Right atrium auricular region (tissue), 2 donors: ENCODE measurements at regions not wholly inside any gene's neighbourhood (a gene's known extent, or its start where the extent isn't known, plus 50 kb on each side); places are given as distances from the start of the nearest gene placed in this dataset.
"Not testable (repeated sequence)": the region's sequence is repeated elsewhere in the genome, so short reads cannot be mapped to it uniquely, and the experiment has no call there.

Experiments used
- DNase-seq: peaks from one replicate; pipeline ENCODE4 v3.0.0-alpha.2; 2019; ENCODE audit warnings: low spot score
- H3K27ac ChIP-seq, 2 donors: fragments of 200-600 bp; sonication (generic); 1 replicate in 1 of 2; 2 replicates in 1 of 2; pipeline ENCODE4 v1.5.1; 2016 to 2019
- H3K27me3 ChIP-seq, 2 donors: fragments of 200-600 bp; sonication (generic); one replicate each; pipeline versions ENCODE4 v1.5.1 to v1.6.0; 2017 to 2019
- H3K36me3 ChIP-seq: fragments of 200-600 bp; sonication (generic); one replicate; pipeline ENCODE4 v1.5.1; 2016
- H3K4me1 ChIP-seq, 2 donors: fragments of 200-600 bp; sonication (generic); one replicate each; pipeline versions ENCODE4 v1.5.1 to v1.6.0; 2017 to 2019
- H3K4me3 ChIP-seq, 2 donors: fragments of 200-600 bp; sonication (generic); 1 replicate in 1 of 2; 2 replicates in 1 of 2; pipeline ENCODE4 v1.5.1; 2017 to 2019; ENCODE audit warnings: mild to moderate bottlenecking in 1 of 2, moderate library complexity in 1 of 2
- H3K9me3 ChIP-seq, 2 donors: fragments of 200-600 bp; sonication (generic); one replicate each; pipeline ENCODE4 v1.5.1; 2019
- CTCF ChIP-seq, 2 donors: fragments of 200-600 bp; sonication (generic); IDR thresholded peaks; one replicate each; pipeline ENCODE4 v1.5.1; 2019; ENCODE audit warnings: antibody characterized with exemption in 2 of 2

GRCh38 chr19:56912401-56913112 is 72.0 kb upstream of the PEG3 start:
- H3K4me1 ChIP-seq = no peaks in the 10 kb centered on the region
- no peaks in the 10 kb centered on the region for H3K27me3 ChIP-seq
- H3K9me3 ChIP-seq = no peaks in the 10 kb centered on the region
- TF ChIP-seq CTCF (IDR thresholded peaks at IDR 0.05) = no peak
- H3K36me3 ChIP-seq = no peaks in the 10 kb centered on the region
- H3K4me3 ChIP-seq = no peak overlapping the region
- DNase-seq = no peak
- H3K27ac ChIP-seq = no peak overlapping the region

GRCh38 chr19:56913113-56913455 is 72.6 kb upstream of the PEG3 start:
- H3K27ac ChIP-seq, H3K9me3 ChIP-seq, H3K27me3 ChIP-seq, H3K4me1 ChIP-seq, DNase-seq, H3K36me3 ChIP-seq, H3K4me3 ChIP-seq: not testable (repeated sequence)

DNA sequence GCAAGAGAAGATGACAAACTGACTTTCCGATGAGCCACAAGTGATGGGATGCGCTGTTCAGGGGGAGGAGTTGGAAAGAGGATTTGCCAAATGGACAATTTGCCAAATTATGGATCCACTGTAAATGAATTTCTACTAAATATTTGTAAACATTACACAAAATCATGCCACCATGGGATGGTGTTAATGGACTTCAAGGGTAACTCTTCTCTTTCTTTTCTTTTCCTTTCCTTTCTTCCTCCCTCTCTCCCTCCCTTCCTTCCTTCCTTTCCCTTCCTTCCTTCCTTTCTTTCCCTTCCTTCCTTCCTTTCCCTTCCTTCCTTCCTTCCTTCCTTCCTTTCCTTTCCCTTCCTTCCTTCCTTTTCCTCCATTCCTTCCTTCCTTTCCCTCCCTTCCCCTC is 76.0 kb upstream of the PEG3 start:
- Histone ChIP-seq H3K27ac (no peak overlapping the region), H3K9me3 (no peaks in the 10 kb centered on the region), H3K36me3 (no peaks in the 10 kb centered on the region), H3K4me1 (no peaks in the 10 kb centered on the region), H3K4me3 (no peak overlapping the region), H3K27me3 (no peaks in the 10 kb centered on the region)
- DNase-seq = no peak
- TF ChIP-seq CTCF (IDR thresholded peaks at IDR 0.05) = no peak

GRCh38 chr19:56917529-56917928 is 77.0 kb upstream of the PEG3 start:
- Histone ChIP-seq H3K9me3 (no peaks in the 10 kb centered on the region), H3K27me3 (no peaks in the 10 kb centered on the region)

GRCh38 chr19:56917998-56918397 is 77.5 kb upstream of the PEG3 start:
- H3K4me1 ChIP-seq = no peaks in the 10 kb centered on the region
- no peak for DNase-seq
- TF ChIP-seq CTCF (IDR thresholded peaks at IDR 0.05) = no peak
- no peak overlapping the region for H3K4me3 ChIP-seq
- no peak overlapping the region for H3K27ac ChIP-seq
- peaks cover 0 to under 1% of the 10 kb centered on the region in 2 donors for H3K9me3 ChIP-seq
- no peaks in the 10 kb centered on the region for H3K36me3 ChIP-seq
- no peaks in the 10 kb centered on the region for H3K27me3 ChIP-seq

More at GRCh38 chr19:56917529-56917928, 77.0 kb upstream of the PEG3 start:
- no peak overlapping the region for H3K27ac ChIP-seq
- no peaks in the 10 kb centered on the region for H3K4me1 ChIP-seq
- no peak for DNase-seq
- H3K36me3 ChIP-seq = no peaks in the 10 kb centered on the region
- H3K4me3 ChIP-seq = no peak overlapping the region
- TF ChIP-seq CTCF (IDR thresholded peaks at IDR 0.05) = no peak

GRCh38 chr19:56918682-56919307 is 78.3 kb upstream of the PEG3 start:
- H3K4me1 ChIP-seq = no peaks in the 10 kb centered on the region
- no peaks in the 10 kb centered on the region for H3K27me3 ChIP-seq
- H3K36me3 ChIP-seq = no peaks in the 10 kb centered on the region
- no peak overlapping the region for H3K27ac ChIP-seq
- DNase-seq = no peak
- H3K9me3 ChIP-seq = peaks cover 0 to 9% of the 10 kb centered on the region in 2 donors
- no peak for TF ChIP-seq CTCF (IDR thresholded peaks at IDR 0.05)
- no peak overlapping the region for H3K4me3 ChIP-seq
